Hepatocyte (in vitro differentiated cells): ENCODE measurements at regions not wholly inside any gene's neighbourhood (a gene's known extent, or its start where the extent isn't known, plus 50 kb on each side); places are given as distances from the start of the nearest gene placed in this dataset.
"Not testable (repeated sequence)": the region's sequence is repeated elsewhere in the genome, so short reads cannot be mapped to it uniquely, and the experiment has no call there.

Source experiments
- CTCF ChIP-seq: fragments of 200-600 bp; sonication (generic); IDR thresholded peaks from 2 replicates; pipeline ENCODE4 v1.5.1; 2016; ENCODE audit warnings: antibody characterized with exemption, mild to moderate bottlenecking; ENCODE audit not compliant: poor library complexity
- EZH2 ChIP-seq: fragments of 200-600 bp; sonication (generic); IDR thresholded peaks from 2 replicates; pipeline ENCODE4 v1.6.1; 2016; ENCODE audit warnings: antibody characterized with exemption, mild to moderate bottlenecking, borderline replicate concordance
- EZH2phosphoT487 ChIP-seq: fragments of 200-600 bp; sonication (generic); IDR thresholded peaks from one replicate; pipeline ENCODE4 v1.6.1; 2018; ENCODE audit warnings: antibody characterized with exemption, mild to moderate bottlenecking, low read depth, moderate library complexity; ENCODE audit not compliant: unreplicated experiment, severe bottlenecking

GRCh38 chr5:62777081-62777480 is 198.5 kb downstream of the LRRC70 start:
- TF ChIP-seq CTCF, EZH2, EZH2phosphoT487: not testable (repeated sequence)
